RPMI8226 (cell line): ENCODE measurements at regions not wholly inside any gene's neighbourhood (a gene's known extent, or its start where the extent isn't known, plus 50 kb on each side); places are given as distances from the start of the nearest gene placed in this dataset.
"Not testable (repeated sequence)": the region's sequence is repeated elsewhere in the genome, so short reads cannot be mapped to it uniquely, and the experiment has no call there.

Experiments used
- DNase-seq: peaks from one replicate; pipeline ENCODE4 v3.0.0-alpha.2; 2015

GRCh38 chrX:90337161-90337560 is 415.5 kb downstream of the TGIF2LX start:
- DNase-seq = not testable (repeated sequence)

- not testable (repeated sequence) for DNase-seq
Observed at GRCh38 chrX:90369632-90370031, 447.9 kb downstream of the TGIF2LX start.

GRCh38 chrX:90398020-90398419 is 476.3 kb downstream of the TGIF2LX start:
- DNase-seq = not testable (repeated sequence)

GRCh38 chrX:90402169-90402568 is 480.5 kb downstream of the TGIF2LX start:
- DNase-seq = not testable (repeated sequence)

- not testable (repeated sequence) for DNase-seq
Observed at GRCh38 chrX:90403859-90404258, 482.2 kb downstream of the TGIF2LX start.

GRCh38 chrX:90404846-90405436 is 483.2 kb downstream of the TGIF2LX start:
- not testable (repeated sequence) for DNase-seq

- DNase-seq = not testable (repeated sequence)
Observed at GRCh38 chrX:90453770-90454338, 532.1 kb downstream of the TGIF2LX start.

- DNase-seq = peak; percentile 15
Observed at GRCh38 chrX:90458071-90458899, 536.6 kb downstream of the TGIF2LX start.

GRCh38 chrX:90474445-90474844 is 552.7 kb downstream of the TGIF2LX start:
- DNase-seq = not testable (repeated sequence)

- DNase-seq = not testable (repeated sequence)
Observed at GRCh38 chrX:90485406-90485805, 563.7 kb downstream of the TGIF2LX start.

- DNase-seq = not testable (repeated sequence)
Observed at GRCh38 chrX:90521284-90521683, 599.6 kb downstream of the TGIF2LX start.

- DNase-seq = not testable (repeated sequence)
Observed at GRCh38 chrX:90524383-90524968, 602.8 kb downstream of the TGIF2LX start.
